Activated CD4-positive, alpha-beta T cell treated with anti-CD3 and anti-CD28 coated beads, Interleukin-2, Interleukin-4, amounts not matched to agents 100 ng/mL and 50 ng/mL, durations not matched to agents 16 hours and 8 hours (primary cell): ENCODE measurements at regions not wholly inside any gene's neighbourhood (a gene's known extent, or its start where the extent isn't known, plus 50 kb on each side); places are given as distances from the start of the nearest gene placed in this dataset.

Experiments used
- DNase-seq: peaks from one replicate; pipeline ENCODE4 v3.0.0-alpha.2; 2020; ENCODE audit warnings: low spot score

- DNase-seq, result no peak
These were observed 52.5 kb upstream of the PLEKHG7 start for GRCh38 chr12:92650228-92650822.

- DNase-seq, result peak; percentile 62
These were observed 53.1 kb upstream of the PLEKHG7 start for GRCh38 chr12:92649511-92650227.

GRCh38 chr12:92648242-92649031 lies 54.4 kb upstream of the PLEKHG7 start:
- DNase-seq, result no peak

- no peak for DNase-seq
These were observed 61.5 kb upstream of the PLEKHG7 start for GRCh38 chr12:92641291-92641690.

GRCh38 chr12:92640691-92641090 lies 62.1 kb upstream of the PLEKHG7 start:
- DNase-seq, result no peak

- no peak for DNase-seq
These were observed 63.8 kb upstream of the PLEKHG7 start for GRCh38 chr12:92639017-92639416.

GRCh38 chr12:92634730-92635129 lies 68.1 kb upstream of the PLEKHG7 start:
- no peak for DNase-seq

GRCh38 chr12:92634202-92634601 lies 68.6 kb upstream of the PLEKHG7 start:
- DNase-seq, result no peak

GRCh38 chr12:92630968-92631367 lies 71.8 kb upstream of the PLEKHG7 start:
- DNase-seq, result no peak

GRCh38 chr12:92629349-92630065 lies 73.3 kb upstream of the PLEKHG7 start:
- no peak for DNase-seq

- no peak for DNase-seq
These were observed 74.3 kb upstream of the PLEKHG7 start for GRCh38 chr12:92628476-92628875.

GRCh38 chr12:92627511-92627910 lies 75.3 kb upstream of the PLEKHG7 start:
- no peak for DNase-seq

- DNase-seq, result no peak
These were observed 77.0 kb upstream of the PLEKHG7 start for GRCh38 chr12:92625639-92626310.

GRCh38 chr12:92624236-92624635 lies 78.6 kb upstream of the PLEKHG7 start:
- DNase-seq, result no peak

GRCh38 chr12:92623386-92623785 lies 79.4 kb upstream of the PLEKHG7 start:
- DNase-seq, result no peak

GRCh38 chr12:92621833-92622232 lies 81.0 kb upstream of the PLEKHG7 start:
- DNase-seq, result no peak

- no peak for DNase-seq
These were observed 81.5 kb upstream of the PLEKHG7 start for GRCh38 chr12:92621312-92621711.

- DNase-seq, result no peak
These were observed 82.8 kb upstream of the PLEKHG7 start for GRCh38 chr12:92619730-92620684.

- DNase-seq, result no peak
These were observed 83.8 kb upstream of the PLEKHG7 start for GRCh38 chr12:92619026-92619425.

- no peak for DNase-seq
These were observed 87.1 kb upstream of the PLEKHG7 start for GRCh38 chr12:92615703-92616102.

- DNase-seq, result no peak
These were observed 87.7 kb upstream of the PLEKHG7 start for GRCh38 chr12:92615086-92615485.
